IMR-90 (cell line): ENCODE measurements at regions not wholly inside any gene's neighbourhood (a gene's known extent, or its start where the extent isn't known, plus 50 kb on each side); places are given as distances from the start of the nearest gene placed in this dataset.

ENCODE experiments used
- ATAC-seq: fragments of 200-7000 bp; cut with Tn5 transposase; 2 replicates; pipeline ENCODE4 v1.9.1; 2020; ENCODE audit warnings: low read depth, mild to moderate bottlenecking, moderate library complexity
- BruUV-seq: library from RNA; stranded (reverse); fragments of 400-500 nt; replicated peaks from 2 replicates; lab custom pipeline; 2021; lab: Mats Ljungman, UMichigan
- CTCF ChIA-PET: fragments of 300-600 bp; formaldehyde crosslinking; extraction: SDS; loops from one replicate; lab custom pipeline; 2021; ENCODE audit warnings: antibody characterized with exemption; lab: Yijun Ruan, JAX
- POLR2A ChIA-PET: fragments of 300-600 bp; sonication (Branson Sonifier 250); formaldehyde crosslinking; loops from one replicate; lab custom pipeline; 2022; ENCODE audit warnings: antibody characterized with exemption; ENCODE audit not compliant: unreplicated experiment; lab: Charles Lee
- DNase-seq: peaks from one replicate; pipeline ENCODE4 v3.0.0; 2013
- H2AFZ ChIP-seq: replicated peaks from 2 replicates; pipeline ENCODE3; 2013; ENCODE audit warnings: low read length, mild to moderate bottlenecking; ENCODE audit not compliant: poor library complexity
- H2AK5ac ChIP-seq: 2 replicates; pipeline ENCODE4 v1.6.1; 2013; ENCODE audit warnings: low read depth, low read length, inconsistent platforms
- H2AK9ac ChIP-seq: replicated peaks from 2 replicates; pipeline ENCODE3; 2013; ENCODE audit warnings: mild to moderate bottlenecking, low read depth, low read length, moderate library complexity; ENCODE audit not compliant: poor library complexity
- H2BK120ac ChIP-seq: 2 replicates; pipeline ENCODE4 v1.6.1; 2013; ENCODE audit warnings: low read depth, low read length, inconsistent platforms
- H2BK15ac ChIP-seq: 3 replicates; pipeline ENCODE4 v1.6.1; 2013; ENCODE audit warnings: low read depth, low read length, inconsistent platforms
- H2BK20ac ChIP-seq: 2 replicates; pipeline ENCODE4 v1.6.1; 2013; ENCODE audit warnings: low read depth, mild to moderate bottlenecking, inconsistent platforms, low read length, moderate library complexity
- H2BK5ac ChIP-seq: 2 replicates; pipeline ENCODE4 v1.6.1; 2013; ENCODE audit warnings: mild to moderate bottlenecking, low read depth, low read length, inconsistent platforms; ENCODE audit not compliant: poor library complexity, severe bottlenecking
- H3K14ac ChIP-seq: replicated peaks from 2 replicates; pipeline ENCODE4 v1.6.1; 2013; ENCODE audit warnings: low read depth, low read length, inconsistent platforms
- H3K18ac ChIP-seq: 2 replicates; pipeline ENCODE4 v1.6.1; 2013; ENCODE audit warnings: low read depth, low read length, control low read depth
- H3K23ac ChIP-seq: 2 replicates; pipeline ENCODE4 v1.6.1; 2013; ENCODE audit warnings: low read depth, low read length, inconsistent platforms
- H3K27ac ChIP-seq: 2 replicates; pipeline ENCODE4 v1.5.1; 2013; ENCODE audit warnings: mild to moderate bottlenecking, control low read depth, low read length; ENCODE audit not compliant: insufficient read depth
- H3K27me3 ChIP-seq: 2 replicates; pipeline ENCODE4 v1.6.1; 2013; ENCODE audit warnings: low read length; ENCODE audit not compliant: control insufficient read depth, insufficient read depth
- H3K36me3 ChIP-seq: 2 replicates; pipeline ENCODE4 v1.6.1; 2013; ENCODE audit warnings: low read length, mixed read lengths; ENCODE audit not compliant: control insufficient read depth, insufficient read depth
- H3K4ac ChIP-seq: 2 replicates; pipeline ENCODE4 v1.6.1; 2013; ENCODE audit warnings: low read depth, low read length, inconsistent platforms
- H3K4me1 ChIP-seq: 2 replicates; pipeline ENCODE4 v1.6.1; 2013; ENCODE audit warnings: low read length, mixed read lengths; ENCODE audit not compliant: control insufficient read depth, insufficient read depth
- H3K4me2 ChIP-seq: 2 replicates; pipeline ENCODE4 v1.6.1; 2013; ENCODE audit warnings: low read depth, mild to moderate bottlenecking, control low read depth, low read length, moderate library complexity
- H3K4me3 ChIP-seq: 2 replicates; pipeline ENCODE4 v1.5.1; 2013; ENCODE audit warnings: low read depth, mild to moderate bottlenecking, control low read depth, low read length, moderate library complexity; ENCODE audit not compliant: insufficient read depth
- H3K56ac ChIP-seq: 2 replicates; pipeline ENCODE4 v1.6.1; 2013; ENCODE audit warnings: low read length, inconsistent platforms; ENCODE audit not compliant: insufficient read depth; ENCODE audit errors: extremely low read depth
- H3K79me1 ChIP-seq, 2 experiments: 2 replicates each; pipeline ENCODE4 v1.6.1; 2013; ENCODE audit warnings: low read length in 2 of 2, inconsistent platforms in 1 of 2, low read depth in 1 of 2
- H3K9ac ChIP-seq: 2 replicates; pipeline ENCODE4 v1.6.1; 2013; ENCODE audit warnings: low read depth, low read length, control low read depth
- H3K9me1 ChIP-seq: 2 replicates; pipeline ENCODE4 v1.6.1; 2013; ENCODE audit warnings: low read length, inconsistent platforms; ENCODE audit not compliant: insufficient read depth
- H3K9me3 ChIP-seq: 2 replicates; pipeline ENCODE4 v1.6.1; 2013; ENCODE audit warnings: low read length; ENCODE audit not compliant: control insufficient read depth, insufficient read depth
- H4K20me1 ChIP-seq: 2 replicates; pipeline ENCODE4 v1.6.1; 2013; ENCODE audit warnings: low read length, inconsistent platforms; ENCODE audit not compliant: insufficient read depth
- H4K5ac ChIP-seq: 2 replicates; pipeline ENCODE4 v1.6.1; 2013; ENCODE audit warnings: mild to moderate bottlenecking, low read depth, low read length, control low read depth
- H4K8ac ChIP-seq, 2 experiments: 2 replicates each; pipeline ENCODE4 v1.6.1; 2013; ENCODE audit warnings: low read depth in 2 of 2, low read length in 2 of 2, control low read depth in 1 of 2, inconsistent platforms in 1 of 2
- H4K91ac ChIP-seq: 2 replicates; pipeline ENCODE4 v1.6.1; 2013; ENCODE audit warnings: low read depth, low read length, inconsistent platforms; ENCODE audit not compliant: insufficient read depth
- BHLHE40 ChIP-seq: fragments of 150-350 bp; IDR thresholded peaks from 2 replicates; pipeline ENCODE4 v1.6.1; 2016; ENCODE audit warnings: mild to moderate bottlenecking, low read depth, low read length
- CEBPB ChIP-seq: IDR thresholded peaks from 2 replicates; pipeline ENCODE4 v1.6.1; 2012; ENCODE audit warnings: low read depth, low read length, improper control_type of control experiment
- CHD1 ChIP-seq: IDR thresholded peaks from 2 replicates; pipeline ENCODE4 v1.6.1; 2012; ENCODE audit warnings: low read depth, low read length, improper control_type of control experiment
- CTCF ChIP-seq: conservative IDR thresholded peaks from 2 replicates; pipeline ENCODE4 v1.5.1; 2012; ENCODE audit warnings: mild to moderate bottlenecking, low read depth, low read length, improper control_type of control experiment
- ELK1 ChIP-seq: fragments of 150-350 bp; IDR thresholded peaks from 2 replicates; pipeline ENCODE4 v1.6.1; 2016; ENCODE audit warnings: low read depth, mild to moderate bottlenecking, low read length, moderate library complexity, borderline replicate concordance
- MAFK ChIP-seq: IDR thresholded peaks from 2 replicates; pipeline ENCODE4 v1.6.1; 2012; ENCODE audit warnings: low read depth, low read length, improper control_type of control experiment
- MAZ ChIP-seq: IDR thresholded peaks from 2 replicates; pipeline ENCODE4 v1.6.1; 2012; ENCODE audit warnings: low read depth, mild to moderate bottlenecking, low read length, improper control_type of control experiment, moderate library complexity, borderline replicate concordance
- MXI1 ChIP-seq: IDR thresholded peaks from 2 replicates; pipeline ENCODE4 v1.6.1; 2012; ENCODE audit warnings: low read depth, mild to moderate bottlenecking, low read length, moderate library complexity, borderline replicate concordance
- NFE2L2 ChIP-seq: fragments of 150-350 bp; IDR thresholded peaks from 2 replicates; pipeline ENCODE4 v1.6.1; 2016; ENCODE audit warnings: low read depth, mild to moderate bottlenecking, low read length
- POLR2A ChIP-seq: IDR thresholded peaks from 2 replicates; pipeline ENCODE4 v1.6.1; 2012; ENCODE audit warnings: mild to moderate bottlenecking, low read depth, low read length
- RCOR1 ChIP-seq: IDR thresholded peaks from 2 replicates; pipeline ENCODE4 v1.6.1; 2012; ENCODE audit warnings: mild to moderate bottlenecking, low read length, improper control_type of control experiment; ENCODE audit not compliant: insufficient replicate concordance
- RFX5 ChIP-seq: IDR thresholded peaks from 2 replicates; pipeline ENCODE4 v1.8.0; 2012; ENCODE audit warnings: low read depth, mild to moderate bottlenecking, low read length, moderate library complexity
- USF2 ChIP-seq: fragments of 150-350 bp; IDR thresholded peaks from 2 replicates; pipeline ENCODE4 v1.6.1; 2017; ENCODE audit warnings: mild to moderate bottlenecking, antibody characterized with exemption, low read length, low read depth
- WGBS, 2 experiments: methylation state at CpG; one replicate each; pipeline versions ENCODE4 v1.1.5 to v1.1.7; 2013; ENCODE audit warnings: missing lambda C conversion rate in 2 of 2; ENCODE audit not compliant: insufficient read length in 1 of 2; ENCODE audit errors: extremely low coverage in 2 of 2; 5-methylcytosine and 5-hydroxymethylcytosine counted together
- dilution Hi-C: fragments of 300-500 bp; cut with HindIII; formaldehyde crosslinking; loops from one replicate; pipeline ENCODE4 v1.14.3; 2018; ENCODE audit warnings: low sequenced_read_pairs; ENCODE audit not compliant: unreplicated experiment
- in situ Hi-C: fragments of 300-500 bp; cut with MboI; formaldehyde crosslinking; loops from 3 replicates; pipeline ENCODE4 v1.14.3; 2019; ENCODE audit warnings: low sequenced_read_pairs, inconsistent platforms, mixed read lengths
- intact Hi-C: fragments of 100-400 bp; cut with micrococcal nuclease; formaldehyde crosslinking; loops from 2 replicates; pipeline ENCODE4 v1.10.0; 2022

GRCh38 chr12:107369006-107369405, 275.7 kb upstream of the CRY1 start:
- ATAC-seq: no peak
- no peaks in the 10 kb centered on the region for H4K20me1 ChIP-seq
- no peak overlapping the region for H2BK120ac ChIP-seq
- no peaks in the 10 kb centered on the region for H3K9me3 ChIP-seq
- ChIA-PET CTCF (no interaction called here), POLR2A (no interaction called here)
- no peak overlapping the region for H2BK15ac ChIP-seq
- H3K4me2 ChIP-seq: no peak overlapping the region
- no peak overlapping the region for H3K18ac ChIP-seq
- WGBS, 2 experiments: no CpG with 5 or more reads among the region's 2 CpGs
- no peak overlapping the region for H3K14ac ChIP-seq
- H3K79me1 ChIP-seq: no peaks in the 10 kb centered on the region; a peak in 1 of 4 replicates
- H3K4me3 ChIP-seq: no peak overlapping the region
- intact Hi-C loops: no loop called here
- no peak overlapping the region for H2BK5ac ChIP-seq
- H2AFZ ChIP-seq: no peak overlapping the region
- no peak overlapping the region for H3K56ac ChIP-seq
- no peak overlapping the region for H3K9ac ChIP-seq
- H3K23ac ChIP-seq: no peak overlapping the region
- H4K5ac ChIP-seq: no peak overlapping the region
- dilution Hi-C loops: no loop called here
- H2BK20ac ChIP-seq: no peak overlapping the region
- DNase-seq: no peak
- H3K27ac ChIP-seq: no peak overlapping the region
- no peak overlapping the region for H2AK9ac ChIP-seq
- no peaks in the 10 kb centered on the region for H3K4me1 ChIP-seq
- BruUV-seq: no TSS peak
- H3K36me3 ChIP-seq: no peaks in the 10 kb centered on the region
- no peak overlapping the region for H3K4ac ChIP-seq
- no peak overlapping the region for H2AK5ac ChIP-seq
- H4K8ac ChIP-seq: no peak overlapping the region
- H3K27me3 ChIP-seq: peaks cover 10% of the 10 kb centered on the region
- no peak overlapping the region for H4K91ac ChIP-seq
- TF ChIP-seq ELK1 (no peak), RCOR1 (no peak), MAFK (no peak), RFX5 (no peak), NFE2L2 (no peak), CTCF (no peak), USF2 (no peak), MXI1 (no peak), CHD1 (no peak), BHLHE40 (no peak), POLR2A (no peak), MAZ (no peak), CEBPB (no peak)
- no peaks in the 10 kb centered on the region for H3K9me1 ChIP-seq
- in situ Hi-C loops: no loop called here
